HG03354 (cell line): ENCODE measurements at regions not wholly inside any gene's neighbourhood (a gene's known extent, or its start where the extent isn't known, plus 50 kb on each side); places are given as distances from the start of the nearest gene placed in this dataset.

Source experiments
- ATAC-seq: cut with Tn5 transposase; IDR thresholded peaks from one replicate; pipeline ENCODE4 v1.9.1; 2021; ENCODE audit warnings: mild to moderate bottlenecking; ENCODE audit not compliant: unreplicated experiment, poor library complexity, severe bottlenecking

DNA sequence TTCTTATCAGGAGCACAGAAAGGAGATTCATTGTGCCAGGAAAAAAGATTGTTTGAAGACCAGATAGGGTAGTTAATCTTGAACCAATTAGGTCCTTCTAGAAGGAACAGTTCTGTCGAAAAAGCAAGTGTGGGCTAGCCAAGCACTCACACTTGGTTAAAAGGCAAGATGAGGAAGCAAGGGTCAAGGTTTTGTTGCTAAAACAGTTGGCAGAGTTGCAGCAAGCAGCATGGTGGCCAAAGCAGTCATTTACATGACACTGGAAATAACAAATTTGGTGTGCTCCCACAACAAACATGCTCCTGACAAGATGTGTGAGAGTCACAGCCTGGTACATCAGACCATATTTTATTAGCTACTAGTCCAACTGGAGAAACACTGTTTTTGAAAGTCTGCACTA is 228.0 kb upstream of the CFAP20DC start:
- ATAC-seq = no peak

DNA sequence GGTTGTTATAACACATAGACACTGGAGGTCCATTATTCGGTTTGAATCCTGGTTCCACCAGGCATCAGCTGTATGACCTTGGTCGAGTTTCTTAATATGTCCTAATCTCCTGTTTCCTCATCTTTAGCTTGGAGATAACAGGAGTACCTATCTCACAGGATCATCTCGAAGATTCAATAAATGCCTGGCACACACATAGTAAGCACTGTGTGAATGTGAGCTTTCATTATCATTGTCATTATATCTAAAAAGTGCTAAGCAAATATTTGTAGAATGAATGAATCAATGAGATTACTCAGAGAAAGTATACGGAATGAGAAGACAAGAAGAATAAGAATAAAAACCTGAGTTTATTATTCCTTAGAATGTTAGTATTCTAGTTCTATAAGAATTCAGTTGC is 227.4 kb upstream of the CFAP20DC start:
- ATAC-seq = no peak

DNA sequence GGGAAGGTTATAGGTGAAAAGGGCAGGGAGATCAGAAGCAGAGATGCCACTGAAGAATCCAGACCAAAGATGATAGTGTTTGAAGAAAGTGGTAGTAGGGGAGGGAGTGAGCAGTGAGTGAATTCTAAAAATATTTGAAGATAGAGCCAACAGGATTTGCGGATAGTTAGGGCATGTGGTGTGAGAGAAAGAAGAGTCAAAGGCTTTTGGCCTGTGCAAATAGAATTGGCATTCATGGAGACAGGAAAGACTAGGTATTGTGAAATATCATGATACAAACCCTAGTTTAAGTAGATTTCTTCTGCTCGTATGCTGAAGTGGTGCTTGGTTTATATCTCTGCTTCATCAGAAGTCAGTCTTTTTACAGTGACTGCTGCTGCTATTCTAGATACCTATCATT is 224.2 kb upstream of the CFAP20DC start:
- no peak for ATAC-seq

DNA sequence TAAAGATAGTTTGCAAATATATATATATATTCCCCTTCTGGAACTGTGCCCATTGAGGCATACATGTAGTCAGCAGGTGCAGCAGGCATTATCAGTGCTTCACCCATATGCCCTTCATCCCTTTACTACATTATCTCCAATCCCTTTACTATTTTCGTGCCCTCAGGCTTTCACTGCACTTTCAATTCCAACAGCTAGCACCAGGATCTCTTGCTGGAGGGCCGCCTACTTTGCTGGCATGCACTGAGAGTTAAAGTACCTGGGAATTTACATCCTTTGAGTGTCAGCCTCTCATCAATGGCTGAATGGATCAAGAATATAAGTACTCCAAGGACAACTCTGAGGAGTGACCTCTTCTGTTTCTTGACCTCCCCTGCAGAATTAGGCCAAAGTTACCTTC is 222.1 kb upstream of the CFAP20DC start:
- no peak for ATAC-seq

DNA sequence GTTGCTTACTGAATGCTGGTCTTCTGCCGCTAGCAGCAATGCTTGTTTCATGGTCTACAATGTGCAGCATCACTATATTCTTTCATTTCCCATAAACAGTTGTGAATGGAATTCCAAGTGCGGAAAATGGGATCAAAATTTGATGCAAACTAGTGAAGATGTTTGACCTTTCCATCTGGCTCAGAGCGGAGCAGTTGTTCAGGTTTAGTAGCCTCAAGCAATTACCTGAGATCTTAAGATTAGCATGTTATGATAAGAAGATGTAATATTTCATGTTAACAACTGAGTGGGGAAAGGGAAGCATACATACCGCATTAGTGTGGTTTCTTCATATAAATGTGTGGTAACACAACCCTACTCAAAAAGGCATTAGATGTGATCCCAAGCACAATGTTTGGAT is 221.1 kb upstream of the CFAP20DC start:
- ATAC-seq = no peak

DNA sequence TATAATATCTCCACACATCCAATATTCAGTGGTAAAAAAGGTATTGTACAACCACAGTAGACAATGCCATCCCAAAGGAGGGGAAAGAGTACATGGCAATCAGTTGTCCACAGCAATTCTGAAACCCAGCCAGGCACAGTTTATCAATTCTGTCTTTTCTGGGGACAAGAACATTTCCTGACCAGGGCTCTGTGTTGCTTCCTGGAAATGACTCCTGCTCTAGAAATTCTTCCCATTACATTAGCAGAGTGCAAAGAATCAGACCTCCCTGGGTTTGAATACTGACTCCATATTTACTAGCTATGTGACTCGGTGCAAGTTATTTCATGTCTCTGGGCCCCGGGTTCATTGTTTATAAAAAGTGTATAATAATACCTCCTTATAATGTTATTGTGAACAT is 220.4 kb upstream of the CFAP20DC start:
- ATAC-seq = no peak

DNA sequence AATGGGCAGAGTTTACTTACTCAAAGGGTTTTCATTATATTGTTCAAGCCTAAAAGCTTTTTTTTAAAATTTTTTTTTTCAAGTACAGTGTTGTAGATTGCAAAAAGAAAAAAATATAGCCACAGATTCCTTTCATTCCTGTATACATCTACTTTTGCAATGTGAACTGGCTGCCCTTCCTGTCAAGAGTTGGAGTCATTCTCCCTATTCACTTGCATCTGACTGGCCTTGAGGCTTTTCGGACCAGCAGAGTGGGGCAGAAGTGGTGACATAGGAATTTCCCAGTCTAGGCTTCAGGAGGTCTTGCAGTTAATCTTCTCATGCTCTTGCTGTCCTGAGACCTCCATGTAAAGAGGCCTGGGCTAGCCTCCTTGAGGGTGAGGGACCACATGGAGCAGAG is 218.3 kb upstream of the CFAP20DC start:
- ATAC-seq = no peak

DNA sequence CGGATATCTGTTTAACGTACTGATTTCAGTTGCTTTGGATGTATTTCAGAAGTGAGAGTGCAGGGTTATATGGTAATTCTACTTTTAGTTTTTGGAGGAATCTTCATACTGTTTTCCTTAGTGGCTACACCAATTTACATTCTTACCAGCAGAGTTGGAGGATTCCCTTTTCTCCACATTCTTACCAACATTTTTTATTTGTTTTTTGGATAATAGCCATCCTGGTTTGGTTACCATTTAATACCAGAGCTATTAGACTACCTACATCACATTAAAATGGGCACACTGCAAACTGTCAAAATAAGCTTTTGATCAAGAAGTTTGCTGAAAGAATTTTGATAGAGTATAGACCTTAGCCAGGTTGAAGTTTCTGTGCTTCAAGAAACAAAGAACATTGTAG is 217.2 kb upstream of the CFAP20DC start:
- no peak for ATAC-seq

DNA sequence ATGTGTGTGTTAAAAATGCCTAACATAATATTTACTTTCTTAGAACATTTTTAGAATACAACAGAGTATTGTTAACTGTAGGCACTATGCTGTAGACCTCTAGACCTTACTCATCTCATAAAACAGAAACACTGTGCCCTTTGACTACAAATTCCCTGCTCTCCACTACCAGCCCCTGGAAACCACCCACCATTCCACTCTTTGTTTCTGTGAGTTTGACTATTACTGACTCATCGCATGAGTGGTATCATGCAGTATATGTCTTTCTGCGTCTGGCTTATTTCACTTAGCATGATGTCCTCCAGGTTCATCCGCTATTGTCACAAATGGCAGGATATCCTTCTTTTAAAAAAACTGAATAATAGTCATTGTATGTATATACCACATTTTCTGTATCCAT is 216.7 kb upstream of the CFAP20DC start:
- ATAC-seq = no peak

DNA sequence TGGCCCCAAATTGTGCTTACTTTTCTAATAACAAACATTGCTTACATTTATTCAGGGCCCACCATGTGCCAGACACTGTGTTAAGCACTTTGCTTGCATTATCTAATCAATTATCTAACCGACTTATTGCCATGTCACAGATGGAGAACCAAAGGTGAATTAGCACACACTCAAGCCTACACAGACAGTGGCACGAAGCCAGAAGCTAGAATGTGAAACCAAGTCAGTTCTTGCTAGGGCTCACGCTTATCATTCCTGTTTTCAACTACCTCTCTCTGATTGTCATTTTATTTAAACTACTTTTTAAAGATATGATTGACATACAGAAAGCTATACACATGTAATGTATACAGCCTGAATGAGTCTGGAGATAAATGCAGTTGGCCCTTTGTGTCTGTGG is 215.7 kb upstream of the CFAP20DC start:
- ATAC-seq = no peak

DNA sequence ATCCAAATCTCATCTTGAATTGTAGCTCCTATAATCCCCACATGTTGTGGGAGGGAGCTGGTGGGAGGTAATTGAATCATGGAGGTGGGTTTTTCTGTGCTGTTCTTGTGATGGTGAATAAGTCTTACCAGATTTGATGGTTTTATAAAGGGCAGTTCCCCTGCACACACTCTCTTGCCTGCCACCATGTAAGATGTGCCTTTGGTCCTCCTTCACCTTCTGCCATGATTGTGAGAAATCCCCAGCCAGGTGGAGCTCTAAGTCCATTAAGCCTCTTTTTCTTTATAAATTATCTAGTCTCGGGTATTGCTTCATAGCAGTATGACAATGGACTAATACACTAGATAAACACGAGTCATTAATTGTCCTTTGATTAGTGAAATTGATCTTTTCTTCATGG is 214.5 kb upstream of the CFAP20DC start:
- ATAC-seq = no peak

DNA sequence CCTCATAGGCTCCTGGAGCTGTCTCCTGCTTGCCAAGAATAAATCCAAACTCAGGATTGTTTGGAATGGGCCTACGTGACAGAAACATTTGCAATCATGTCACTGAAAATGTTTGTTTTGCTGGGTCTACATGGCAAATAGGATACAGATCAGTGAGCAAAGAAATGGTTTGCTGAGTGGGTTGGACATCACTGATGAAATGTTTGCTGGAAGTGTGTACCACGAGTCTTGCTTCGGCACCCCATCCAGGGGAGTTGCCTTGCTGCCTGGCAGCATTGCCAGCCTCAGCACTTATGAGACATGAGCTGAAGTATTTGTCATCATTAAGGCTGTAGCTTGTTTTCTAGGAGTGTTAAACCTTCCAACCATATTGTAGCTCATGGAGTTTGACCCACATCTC is 213.3 kb upstream of the CFAP20DC start:
- no peak for ATAC-seq

DNA sequence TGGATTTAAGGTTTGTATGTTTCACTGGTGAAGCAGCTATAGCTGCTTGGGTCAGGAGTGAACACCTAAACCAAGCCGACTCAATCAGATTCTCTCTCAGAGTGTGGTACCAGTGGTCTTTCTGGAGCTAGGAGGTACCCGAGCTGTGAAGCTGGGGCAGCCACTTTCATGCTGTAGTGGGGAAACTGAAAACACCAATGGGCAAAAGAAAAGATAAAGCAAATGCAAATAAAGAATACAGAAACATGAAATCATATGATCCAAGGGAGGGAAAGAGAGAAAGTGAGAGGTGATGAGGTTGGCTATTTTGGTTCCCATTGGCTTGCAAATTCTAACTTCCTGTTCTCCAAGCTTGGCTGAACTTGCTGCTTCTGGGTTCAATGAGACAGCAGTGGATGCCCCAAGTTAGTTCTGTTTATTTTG is 212.3 kb upstream of the CFAP20DC start:
- ATAC-seq = peak; percentile 95

DNA sequence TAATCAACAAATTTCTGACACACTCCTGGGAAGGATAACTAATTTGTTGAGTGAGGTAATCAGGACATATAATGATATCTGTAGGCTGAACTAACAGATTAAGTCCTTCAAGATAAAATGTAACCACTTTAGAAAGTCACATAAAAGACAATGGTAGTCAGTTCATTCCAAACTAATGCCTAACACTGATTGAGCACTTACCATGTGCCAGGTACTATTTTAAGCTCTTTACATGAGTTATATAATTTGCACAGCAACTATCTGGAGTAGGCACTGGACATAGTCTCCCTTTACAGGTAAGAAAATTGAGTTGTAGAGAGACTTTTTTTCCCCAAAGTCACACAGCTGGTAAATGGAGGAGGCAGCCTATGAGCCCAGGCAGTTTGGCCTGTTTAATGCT is 211.2 kb upstream of the CFAP20DC start:
- no peak for ATAC-seq

DNA sequence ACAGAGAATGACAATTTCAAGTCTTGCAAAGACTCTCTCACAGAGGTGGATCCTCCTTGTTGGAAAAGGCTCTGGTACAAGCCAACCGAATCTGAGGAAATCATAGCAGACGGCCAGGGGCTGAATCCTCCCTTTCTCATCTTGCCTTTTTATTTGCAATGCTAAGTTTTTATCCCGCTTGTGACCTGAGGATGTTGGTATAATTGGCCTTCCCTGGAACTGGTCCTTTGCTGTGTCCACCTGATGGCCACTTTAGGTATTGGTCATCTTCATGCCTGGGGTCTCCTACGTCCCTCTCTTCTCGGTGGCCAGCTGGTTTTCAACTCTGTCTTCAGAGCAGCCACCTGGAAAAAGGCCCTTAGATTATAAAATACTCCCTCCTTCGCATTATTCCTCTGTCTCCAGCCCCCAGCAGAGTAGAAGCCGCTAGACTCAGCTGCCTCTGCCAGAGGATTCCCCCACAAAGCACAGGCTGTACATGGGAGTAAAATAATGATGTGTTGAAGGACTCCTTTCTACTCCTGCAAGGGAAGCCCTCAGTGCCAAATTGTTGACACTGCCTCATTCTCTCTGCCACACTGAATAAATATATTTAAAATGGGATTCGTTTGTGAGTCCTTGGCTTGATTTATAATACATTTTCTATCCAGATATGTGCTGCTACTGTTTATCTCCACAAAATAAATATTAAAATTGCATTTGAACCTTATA is 208.9 kb upstream of the CFAP20DC start:
- no peak for ATAC-seq

DNA sequence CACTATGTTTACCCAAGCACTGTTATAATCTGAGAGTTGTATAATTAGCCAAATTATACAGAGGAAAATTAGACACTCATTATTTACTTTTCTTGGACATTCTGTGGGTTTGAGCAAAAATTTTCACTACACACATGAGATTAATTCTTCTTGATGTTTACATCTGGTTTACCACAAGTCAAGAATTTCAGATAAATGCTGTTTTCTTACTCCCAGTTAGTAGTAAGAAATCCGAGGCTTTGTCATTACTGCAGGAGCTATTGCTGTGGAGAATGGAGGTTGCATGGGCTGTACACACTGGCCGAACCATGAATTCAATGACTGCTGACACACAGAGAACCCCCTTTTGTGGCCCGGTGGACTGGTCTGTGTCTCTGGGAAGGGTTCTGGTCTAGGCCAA is 207.7 kb upstream of the CFAP20DC start:
- no peak for ATAC-seq

DNA sequence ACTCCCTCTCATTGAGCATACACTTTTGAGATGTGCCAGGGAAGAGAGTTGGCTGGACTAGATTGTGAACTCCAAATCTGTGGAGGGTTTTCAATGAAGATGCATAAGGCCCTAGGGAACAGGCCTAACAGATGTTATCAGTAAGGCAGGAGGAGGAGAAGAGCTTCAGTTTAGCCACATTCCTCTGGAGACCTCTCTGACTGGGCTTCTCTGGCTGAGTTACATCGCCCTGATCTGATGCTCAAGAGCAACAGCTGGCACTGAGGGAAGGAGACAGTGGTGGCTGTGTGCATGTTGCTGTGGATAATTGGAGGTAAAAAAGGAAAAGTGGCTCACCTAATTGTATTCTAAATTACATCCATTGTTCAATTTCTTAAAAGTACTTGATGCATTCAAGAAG is 206.4 kb upstream of the CFAP20DC start:
- no peak for ATAC-seq

DNA sequence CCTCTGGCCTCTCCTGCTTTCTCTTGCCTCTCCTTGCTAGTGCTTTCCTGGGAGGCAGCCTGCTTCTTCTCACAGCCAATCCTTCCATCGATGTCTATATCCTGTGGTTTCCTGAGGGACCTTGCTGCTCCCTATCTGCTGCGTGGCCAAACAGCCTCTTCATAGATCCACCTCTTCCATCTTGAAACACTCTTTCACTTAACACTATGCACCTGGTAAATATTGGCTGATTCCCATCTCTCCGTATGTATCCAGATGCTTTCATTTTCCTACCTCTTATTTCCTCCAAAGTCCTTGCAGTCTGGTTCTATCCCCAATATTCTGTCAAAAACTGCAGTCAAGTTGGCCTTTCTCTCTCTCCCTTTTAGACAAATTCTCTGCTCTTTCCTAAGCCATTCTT is 205.2 kb upstream of the CFAP20DC start:
- ATAC-seq = no peak

DNA sequence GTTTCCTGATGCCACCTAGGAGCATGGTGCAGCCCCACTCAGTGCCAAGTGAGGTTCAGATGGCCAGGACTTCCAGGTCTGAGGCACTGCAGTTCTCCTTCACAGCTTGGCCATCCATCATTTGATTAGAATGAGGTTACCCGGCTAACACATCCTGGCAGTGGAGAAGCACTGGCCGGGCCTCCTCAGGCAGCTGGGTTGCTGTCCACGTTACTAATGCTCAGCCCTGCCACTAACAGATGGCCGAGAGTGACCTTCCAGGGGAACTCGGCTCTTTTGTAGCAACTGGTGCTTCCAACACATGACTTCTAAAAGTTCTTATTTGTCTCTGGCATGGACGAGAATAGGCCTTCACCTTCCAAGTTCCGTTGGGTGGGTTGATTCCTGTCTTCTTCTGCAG is 204.6 kb upstream of the CFAP20DC start:
- no peak for ATAC-seq

DNA sequence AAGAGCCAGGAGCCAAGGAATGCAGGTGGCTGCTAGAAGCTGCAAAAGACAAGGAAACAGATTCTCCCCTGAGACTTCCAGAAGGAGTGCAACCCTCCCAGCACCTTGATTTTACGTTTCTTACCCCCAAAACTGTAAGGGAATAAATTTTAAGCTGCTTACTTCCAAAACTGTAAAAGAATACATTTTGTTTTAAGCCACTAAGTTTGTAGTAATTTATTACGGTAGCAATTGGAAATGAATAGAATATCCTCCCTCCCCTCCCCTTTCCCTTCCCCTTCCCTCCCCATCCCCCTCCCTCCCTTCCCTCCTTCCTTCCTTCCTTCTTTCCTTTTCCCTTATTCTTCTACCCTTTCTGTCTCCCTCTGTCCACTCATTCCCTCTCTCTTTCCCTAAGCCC is 203.7 kb upstream of the CFAP20DC start:
- no peak for ATAC-seq

DNA sequence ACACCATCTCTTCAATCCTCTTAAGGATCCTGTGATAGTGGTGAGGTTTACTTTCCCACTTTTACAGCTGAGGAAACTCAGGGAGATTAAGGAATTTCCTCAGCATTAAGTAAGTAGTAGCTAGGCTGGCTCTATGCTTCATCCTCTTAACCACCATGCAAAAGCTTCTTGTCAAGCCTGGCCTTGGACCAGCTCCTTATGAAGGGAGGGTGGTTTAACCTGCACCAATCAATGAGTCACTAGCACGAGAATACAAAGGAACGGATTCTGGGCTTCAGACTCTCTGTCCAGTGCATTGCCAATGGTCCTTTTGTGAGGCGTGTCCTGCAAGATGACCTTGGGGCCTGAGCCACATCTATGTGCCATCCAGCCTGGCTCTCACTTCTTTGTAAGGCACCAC is 202.0 kb upstream of the CFAP20DC start:
- no peak for ATAC-seq

DNA sequence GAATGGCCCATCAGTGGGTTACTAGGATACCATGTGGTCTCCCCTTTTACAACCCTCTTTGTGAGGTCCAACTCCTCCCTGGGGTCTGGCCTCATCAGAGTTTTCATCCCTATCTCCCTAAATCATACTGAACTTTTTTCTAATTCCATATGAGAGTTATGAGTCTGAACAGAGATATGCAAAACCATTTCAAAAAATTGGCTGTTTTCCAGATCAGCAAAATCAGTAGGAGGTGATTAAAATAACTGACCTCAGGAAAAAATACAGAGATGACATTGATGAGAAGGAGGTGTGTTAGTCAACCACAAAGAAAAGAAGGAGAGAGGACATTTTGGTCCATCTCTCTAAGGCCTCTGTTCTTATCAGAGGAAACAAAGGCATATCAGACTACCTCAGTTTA is 200.8 kb upstream of the CFAP20DC start:
- ATAC-seq = no peak
